Erythroblast (primary cell): ENCODE measurements at regions not wholly inside any gene's neighbourhood (a gene's known extent, or its start where the extent isn't known, plus 50 kb on each side); places are given as distances from the start of the nearest gene placed in this dataset.

Experiments
- GATA1 ChIP-seq: IDR thresholded peaks from 2 replicates; pipeline ENCODE4 v1.6.1; 2011; ENCODE audit warnings: low read depth, mild to moderate bottlenecking, control low read depth, low read length, moderate library complexity
- POLR2A ChIP-seq: IDR thresholded peaks from 2 replicates; pipeline ENCODE4 v1.6.1; 2011; ENCODE audit warnings: mild to moderate bottlenecking, low read length

- no peak for TF ChIP-seq POLR2A
- no peak for TF ChIP-seq GATA1
Observed at GRCh38 chr16:88330971-88331890, 51.5 kb upstream of the ZNF469 start.
